Mesothelial cell of epicardium (in vitro differentiated cells): ENCODE measurements at regions not wholly inside any gene's neighbourhood (a gene's known extent, or its start where the extent isn't known, plus 50 kb on each side); places are given as distances from the start of the nearest gene placed in this dataset.

Experiments
- DNase-seq, 2 experiments: peaks; one replicate each; pipeline ENCODE4 v3.0.0; 2021; ENCODE audit warnings: low spot score in 2 of 2; ENCODE audit not compliant: unreplicated experiment in 2 of 2
- H3K27ac Mint-ChIP-seq: 2 replicates; pipeline ENCODE4 v1.8.0; 2021; ENCODE audit warnings: mixed read lengths
- H3K27me3 Mint-ChIP-seq: 2 replicates; pipeline ENCODE4 v1.8.0; 2021; ENCODE audit warnings: low read depth, mixed read lengths
- H3K36me3 Mint-ChIP-seq: 2 replicates; pipeline ENCODE4 v1.8.0; 2021; ENCODE audit warnings: mixed read lengths
- H3K4me1 Mint-ChIP-seq: 2 replicates; pipeline ENCODE4 v1.8.0; 2021; ENCODE audit warnings: mixed read lengths
- H3K4me3 Mint-ChIP-seq: 2 replicates; pipeline ENCODE4 v1.8.0; 2021; ENCODE audit warnings: mild to moderate bottlenecking, moderate library complexity, mixed read lengths
- H3K9me3 Mint-ChIP-seq: 2 replicates; pipeline ENCODE4 v1.8.0; 2021; ENCODE audit warnings: mixed read lengths
- TF ChIP-seq, protein P1 (sequence below): fragments of 200-600 bp; sonication (generic); IDR thresholded peaks from one replicate; pipeline ENCODE4 v1.5.0; 2021; ENCODE audit warnings: antibody characterized with exemption; ENCODE audit not compliant: unreplicated experiment

DNA sequence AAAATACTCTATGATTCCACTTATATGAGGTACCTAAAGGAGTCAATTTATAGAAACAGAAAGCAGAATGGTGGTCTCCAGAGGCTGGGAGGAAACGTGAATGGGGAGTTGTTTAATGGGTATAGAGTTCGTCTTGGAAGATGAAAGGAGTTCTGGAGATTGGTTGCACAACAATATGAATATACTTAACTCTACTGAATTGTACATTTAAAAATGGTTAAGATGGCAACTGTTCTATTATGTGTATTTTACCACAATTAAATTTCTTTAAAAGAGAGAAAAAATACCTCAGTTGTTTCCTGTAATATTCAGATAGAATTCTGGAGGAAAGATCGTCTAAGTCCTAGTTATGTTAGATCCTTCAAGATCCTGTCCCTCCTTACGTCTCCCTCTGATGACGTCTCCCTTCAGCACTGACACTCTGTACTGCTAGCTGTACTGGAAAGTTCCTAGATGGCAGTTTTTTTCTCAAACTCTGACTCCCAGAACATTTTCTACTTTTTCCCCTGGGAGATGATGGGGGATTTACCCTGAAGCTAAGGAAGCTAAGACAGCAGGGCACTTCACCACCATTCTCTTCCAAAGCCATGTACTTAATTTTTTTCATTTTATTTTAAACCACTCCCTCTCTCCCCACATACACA is 53.2 kb upstream of the CAV2 start:
- Mint-ChIP-seq H3K4me3 (no peak overlapping the region), H3K4me1 (peaks cover 24% of the 10 kb centered on the region), H3K27ac (no peak overlapping the region), H3K27me3 (no peaks in the 10 kb centered on the region), H3K9me3 (no peaks in the 10 kb centered on the region), H3K36me3 (no peaks in the 10 kb centered on the region)
- TF ChIP-seq, protein P1, sequence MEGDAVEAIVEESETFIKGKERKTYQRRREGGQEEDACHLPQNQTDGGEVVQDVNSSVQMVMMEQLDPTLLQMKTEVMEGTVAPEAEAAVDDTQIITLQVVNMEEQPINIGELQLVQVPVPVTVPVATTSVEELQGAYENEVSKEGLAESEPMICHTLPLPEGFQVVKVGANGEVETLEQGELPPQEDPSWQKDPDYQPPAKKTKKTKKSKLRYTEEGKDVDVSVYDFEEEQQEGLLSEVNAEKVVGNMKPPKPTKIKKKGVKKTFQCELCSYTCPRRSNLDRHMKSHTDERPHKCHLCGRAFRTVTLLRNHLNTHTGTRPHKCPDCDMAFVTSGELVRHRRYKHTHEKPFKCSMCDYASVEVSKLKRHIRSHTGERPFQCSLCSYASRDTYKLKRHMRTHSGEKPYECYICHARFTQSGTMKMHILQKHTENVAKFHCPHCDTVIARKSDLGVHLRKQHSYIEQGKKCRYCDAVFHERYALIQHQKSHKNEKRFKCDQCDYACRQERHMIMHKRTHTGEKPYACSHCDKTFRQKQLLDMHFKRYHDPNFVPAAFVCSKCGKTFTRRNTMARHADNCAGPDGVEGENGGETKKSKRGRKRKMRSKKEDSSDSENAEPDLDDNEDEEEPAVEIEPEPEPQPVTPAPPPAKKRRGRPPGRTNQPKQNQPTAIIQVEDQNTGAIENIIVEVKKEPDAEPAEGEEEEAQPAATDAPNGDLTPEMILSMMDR, result no peak
- DNase-seq, result no peak

DNA sequence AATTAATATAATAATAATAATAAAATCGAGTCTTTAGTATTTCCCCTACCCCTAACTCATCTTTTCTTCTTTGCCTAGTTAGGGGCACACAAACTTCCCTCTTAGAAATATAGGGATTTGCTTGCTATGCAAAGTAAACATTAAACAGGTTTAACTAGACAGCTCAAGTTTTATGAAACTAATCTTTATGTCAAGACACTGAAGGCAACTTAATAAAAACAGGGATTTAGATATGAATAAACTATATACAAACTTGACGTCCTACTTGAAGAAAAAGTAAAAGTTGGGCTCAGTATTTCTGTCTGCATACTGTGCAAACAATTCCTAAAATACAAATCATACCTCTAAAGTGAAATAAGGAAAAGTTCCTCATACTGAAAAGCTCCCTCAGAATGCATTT is 52.1 kb upstream of the CAV2 start:
- Mint-ChIP-seq H3K4me1 (peaks cover 18% of the 10 kb centered on the region), H3K4me3 (no peak overlapping the region), H3K27ac (no peak overlapping the region), H3K9me3 (no peaks in the 10 kb centered on the region), H3K36me3 (no peaks in the 10 kb centered on the region), H3K27me3 (no peaks in the 10 kb centered on the region)
- DNase-seq, result no peak
- TF ChIP-seq, protein P1, result no peak

- Mint-ChIP-seq H3K27ac (no peak overlapping the region), H3K4me3 (no peak overlapping the region)
Observed at GRCh38 chr7:116447966-116448839, 51.3 kb upstream of the CAV2 start.

GRCh38 chr7:116449441-116449840 is 50.1 kb upstream of the CAV2 start:
- no peaks in the 10 kb centered on the region for H3K27me3 Mint-ChIP-seq
- no peaks in the 10 kb centered on the region for H3K9me3 Mint-ChIP-seq
- no peak for DNase-seq
- peaks cover 14% of the 10 kb centered on the region for H3K4me1 Mint-ChIP-seq
- H3K36me3 Mint-ChIP-seq, result no peaks in the 10 kb centered on the region
- TF ChIP-seq, protein P1, result no peak
- H3K4me3 Mint-ChIP-seq, result no peak overlapping the region
- H3K27ac Mint-ChIP-seq, result no peak overlapping the region

More at GRCh38 chr7:116447966-116448839, 51.3 kb upstream of the CAV2 start:
- TF ChIP-seq, protein P1, result no peak
- Mint-ChIP-seq H3K9me3 (no peaks in the 10 kb centered on the region), H3K27me3 (no peaks in the 10 kb centered on the region), H3K36me3 (no peaks in the 10 kb centered on the region), H3K4me1 (peaks cover 15% of the 10 kb centered on the region)
- no peak for DNase-seq
